ENCODE measurements at regions not wholly inside any gene's neighbourhood (a gene's known extent, or its start where the extent isn't known, plus 50 kb on each side); places are given as distances from the start of the nearest gene placed in this dataset.

GRCh38 chr6:88513471-88513870 lies 347.3 kb upstream of the CNR1 start (continued):
- TF ChIP-seq ZNF592 (IDR thresholded peaks at IDR 0.05) (no peak), MLLT1 (IDR thresholded peaks at IDR 0.05) (no peak), SPI1 (IDR thresholded peaks at IDR 0.05; ENCODE audit: borderline replicate concordance, insufficient read depth, low read depth, low read length) (no peak), IKZF1 (conservative IDR thresholded peaks at IDR 0.05) (no peak), KAT2A (conservative IDR thresholded peaks at IDR 0.05; ENCODE audit: control insufficient read depth, low read depth, low read length) (no peak), PKNOX1 (IDR thresholded peaks at IDR 0.05) (no peak), ETV6 (conservative IDR thresholded peaks at IDR 0.05 in 1 of 2, IDR thresholded peaks at IDR 0.05 in 1 of 2; ENCODE audit: borderline replicate concordance in 1 of 2, low read depth in 1 of 2) (no peak), USF1 (IDR thresholded peaks at IDR 0.05; ENCODE audit: borderline replicate concordance, extremely low read length, insufficient read depth, low read depth, low read length) (no peak), ZNF24 (IDR thresholded peaks at IDR 0.05) (no peak), POLR2AphosphoS5 (IDR thresholded peaks at IDR 0.05; ENCODE audit: low read length) (no peak), POU2F2 (IDR thresholded peaks at IDR 0.05; ENCODE audit: borderline replicate concordance, low read depth, low read length) (no peak)
